ENCODE measurements at regions not wholly inside any gene's neighbourhood (a gene's known extent, or its start where the extent isn't known, plus 50 kb on each side); places are given as distances from the start of the nearest gene placed in this dataset.

- TF ChIP-seq TSHZ1 (CRISPR knock-in tag; IDR thresholded peaks at IDR 0.05) (no peak), PHB (CRISPR knock-in tag; IDR thresholded peaks at IDR 0.05) (no peak), TGIF2 (CRISPR knock-in tag; IDR thresholded peaks at IDR 0.05) (no peak), MTA3 (IDR thresholded peaks at IDR 0.05; ENCODE audit: borderline replicate concordance) (no peak), PKNOX1 (IDR thresholded peaks at IDR 0.05) (peak; percentile 43), GABPB1 (CRISPR knock-in tag; IDR thresholded peaks at IDR 0.05) (peak; percentile 22; the same call in 1 of the 2 replicates), NR4A1 (CRISPR knock-in tag; IDR thresholded peaks at IDR 0.05) (no peak), NR4A1 (tag; IDR thresholded peaks at IDR 0.05) (no peak), PBX2 (CRISPR knock-in tag; IDR thresholded peaks at IDR 0.05; ENCODE audit: low read depth) (no peak), PBX2 (tag; conservative IDR thresholded peaks at IDR 0.05; ENCODE audit: low read depth) (no peak), XRCC4 (IDR thresholded peaks at IDR 0.05; ENCODE audit: extremely low read depth, insufficient read depth, insufficient read length) (no peak), ZNF318 (IDR thresholded peaks at IDR 0.05; ENCODE audit: borderline replicate concordance in 1 of 2, low read depth in 1 of 2) (no peak)
Observed at GRCh38 chr17:409848-410542, 57.4 kb upstream of the RPH3AL start (continued).

Data from K562 (cell line).